ENCODE measurements at regions not wholly inside any gene's neighbourhood (a gene's known extent, or its start where the extent isn't known, plus 50 kb on each side); places are given as distances from the start of the nearest gene placed in this dataset.

- WGBS, 2 experiments (ENCODE audit: insufficient coverage in 2 of 2): 74 to 91% methylated on average over 4 to 6 of the region's 7 CpGs
- H3K4me1 ChIP-seq (ENCODE audit: control insufficient read depth, insufficient read depth, low read length, poor library complexity, severe bottlenecking): no peaks in the 10 kb centered on the region
These were observed 572.8 kb downstream of the TLE1 start for GRCh38 chr9:81116340-81117137.

GRCh38 chr9:81113453-81114124 is 575.8 kb downstream of the TLE1 start:
- Histone ChIP-seq H3K4me3 (ENCODE audit: extremely low read depth, insufficient read depth, low read length, poor library complexity, severe bottlenecking) (no peak overlapping the region), H3K27ac (ENCODE audit: low read depth, low read length, severe bottlenecking) (no peak overlapping the region)

More at GRCh38 chr9:81116340-81117137, 572.8 kb downstream of the TLE1 start:
- Histone ChIP-seq H3K27ac (ENCODE audit: low read depth, low read length, severe bottlenecking) (no peak overlapping the region), H3K36me3 (ENCODE audit: control insufficient read depth, insufficient read depth, low read length) (no peaks in the 10 kb centered on the region), H3K9me3 (ENCODE audit: control insufficient read depth, low read length) (no peaks in the 10 kb centered on the region), H3K4me3 (ENCODE audit: extremely low read depth, insufficient read depth, low read length, poor library complexity, severe bottlenecking) (no peak overlapping the region)

GRCh38 chr9:81112627-81113452 is 576.5 kb downstream of the TLE1 start:
- WGBS, 2 experiments (ENCODE audit: insufficient coverage in 2 of 2): 74 to 80% methylated on average over 3 to 5 of the region's 7 CpGs
- no peaks in the 10 kb centered on the region for H3K36me3 ChIP-seq (ENCODE audit: control insufficient read depth, insufficient read depth, low read length)
- H3K4me3 ChIP-seq (ENCODE audit: extremely low read depth, insufficient read depth, low read length, poor library complexity, severe bottlenecking): no peak overlapping the region
- H3K9me3 ChIP-seq (ENCODE audit: control insufficient read depth, low read length): no peaks in the 10 kb centered on the region
- no peak overlapping the region for H3K27ac ChIP-seq (ENCODE audit: low read depth, low read length, severe bottlenecking)
- H3K4me1 ChIP-seq (ENCODE audit: control insufficient read depth, insufficient read depth, low read length, poor library complexity, severe bottlenecking): no peaks in the 10 kb centered on the region

More at GRCh38 chr9:81113453-81114124, 575.8 kb downstream of the TLE1 start:
- no peaks in the 10 kb centered on the region for H3K36me3 ChIP-seq (ENCODE audit: control insufficient read depth, insufficient read depth, low read length)
- WGBS, 2 experiments (ENCODE audit: insufficient coverage in 2 of 2): 91 to 93% methylated on average over 5 to 6 of the region's 7 CpGs
- no peaks in the 10 kb centered on the region for H3K4me1 ChIP-seq (ENCODE audit: control insufficient read depth, insufficient read depth, low read length, poor library complexity, severe bottlenecking)
- H3K9me3 ChIP-seq (ENCODE audit: control insufficient read depth, low read length): no peaks in the 10 kb centered on the region

- H3K27ac ChIP-seq (ENCODE audit: low read depth, low read length, severe bottlenecking): no peak overlapping the region
- H3K4me3 ChIP-seq (ENCODE audit: extremely low read depth, insufficient read depth, low read length, poor library complexity, severe bottlenecking): no peak overlapping the region
- H3K36me3 ChIP-seq (ENCODE audit: control insufficient read depth, insufficient read depth, low read length): no peaks in the 10 kb centered on the region
- no peaks in the 10 kb centered on the region for H3K4me1 ChIP-seq (ENCODE audit: control insufficient read depth, insufficient read depth, low read length, poor library complexity, severe bottlenecking)
- WGBS, 2 experiments (ENCODE audit: insufficient coverage in 2 of 2): 100% methylated on average over 1 of the region's 1 CpG
- H3K9me3 ChIP-seq (ENCODE audit: control insufficient read depth, low read length): no peaks in the 10 kb centered on the region
These were observed 580.5 kb downstream of the TLE1 start for GRCh38 chr9:81108821-81109220.

GRCh38 chr9:81108391-81108790 is 581.0 kb downstream of the TLE1 start:
- Histone ChIP-seq H3K4me3 (ENCODE audit: extremely low read depth, insufficient read depth, low read length, poor library complexity, severe bottlenecking) (no peak overlapping the region), H3K9me3 (ENCODE audit: control insufficient read depth, low read length) (no peaks in the 10 kb centered on the region), H3K4me1 (ENCODE audit: control insufficient read depth, insufficient read depth, low read length, poor library complexity, severe bottlenecking) (no peaks in the 10 kb centered on the region), H3K27ac (ENCODE audit: low read depth, low read length, severe bottlenecking) (no peak overlapping the region), H3K36me3 (ENCODE audit: control insufficient read depth, insufficient read depth, low read length) (no peaks in the 10 kb centered on the region)
- WGBS, 2 experiments (ENCODE audit: insufficient coverage in 2 of 2): no CpG with 5 or more reads among the region's 1 CpG

- whole genome bisulfite sequencing, 2 experiments (ENCODE audit: insufficient coverage in 2 of 2): 84 to 94% methylated on average over 4 to 5 of the region's 10 CpGs
- no peaks in the 10 kb centered on the region for H3K4me1 ChIP-seq (ENCODE audit: control insufficient read depth, insufficient read depth, low read length, poor library complexity, severe bottlenecking)
- no peak overlapping the region for H3K27ac ChIP-seq (ENCODE audit: low read depth, low read length, severe bottlenecking)
- H3K4me3 ChIP-seq (ENCODE audit: extremely low read depth, insufficient read depth, low read length, poor library complexity, severe bottlenecking): no peak overlapping the region
- no peaks in the 10 kb centered on the region for H3K9me3 ChIP-seq (ENCODE audit: control insufficient read depth, low read length)
- H3K36me3 ChIP-seq (ENCODE audit: control insufficient read depth, insufficient read depth, low read length): no peaks in the 10 kb centered on the region
These were observed 585.5 kb downstream of the TLE1 start for GRCh38 chr9:81103597-81104471.

GRCh38 chr9:81097131-81097847 is 592.1 kb downstream of the TLE1 start:
- no peak overlapping the region for H3K4me3 ChIP-seq (ENCODE audit: extremely low read depth, insufficient read depth, low read length, poor library complexity, severe bottlenecking)
- H3K9me3 ChIP-seq (ENCODE audit: control insufficient read depth, low read length): no peaks in the 10 kb centered on the region
- H3K27ac ChIP-seq (ENCODE audit: low read depth, low read length, severe bottlenecking): no peak overlapping the region
- H3K36me3 ChIP-seq (ENCODE audit: control insufficient read depth, insufficient read depth, low read length): no peaks in the 10 kb centered on the region
- WGBS, 2 experiments (ENCODE audit: insufficient coverage in 2 of 2): 82 to 83% methylated on average over 7 to 10 of the region's 11 CpGs
- H3K4me1 ChIP-seq (ENCODE audit: control insufficient read depth, insufficient read depth, low read length, poor library complexity, severe bottlenecking): no peaks in the 10 kb centered on the region

GRCh38 chr9:81096625-81097024 is 592.7 kb downstream of the TLE1 start:
- 81 to 94% methylated on average over 2 of the region's 2 CpGs for WGBS, 2 experiments (ENCODE audit: insufficient coverage in 2 of 2)
- H3K4me3 ChIP-seq (ENCODE audit: extremely low read depth, insufficient read depth, low read length, poor library complexity, severe bottlenecking): no peak overlapping the region
- no peaks in the 10 kb centered on the region for H3K9me3 ChIP-seq (ENCODE audit: control insufficient read depth, low read length)
- H3K36me3 ChIP-seq (ENCODE audit: control insufficient read depth, insufficient read depth, low read length): no peaks in the 10 kb centered on the region
- no peaks in the 10 kb centered on the region for H3K4me1 ChIP-seq (ENCODE audit: control insufficient read depth, insufficient read depth, low read length, poor library complexity, severe bottlenecking)
- H3K27ac ChIP-seq (ENCODE audit: low read depth, low read length, severe bottlenecking): no peak overlapping the region

GRCh38 chr9:81092057-81092456 is 597.3 kb downstream of the TLE1 start:
- no peaks in the 10 kb centered on the region for H3K9me3 ChIP-seq (ENCODE audit: control insufficient read depth, low read length)
- no peaks in the 10 kb centered on the region for H3K4me1 ChIP-seq (ENCODE audit: control insufficient read depth, insufficient read depth, low read length, poor library complexity, severe bottlenecking)
- no peak overlapping the region for H3K27ac ChIP-seq (ENCODE audit: low read depth, low read length, severe bottlenecking)
- H3K36me3 ChIP-seq (ENCODE audit: control insufficient read depth, insufficient read depth, low read length): no peaks in the 10 kb centered on the region
- 80% methylated on average over 1 of the region's 2 CpGs; no CpG with 5 or more reads in 1 of the 2 experiments for WGBS, 2 experiments (ENCODE audit: insufficient coverage in 2 of 2)
- H3K4me3 ChIP-seq (ENCODE audit: extremely low read depth, insufficient read depth, low read length, poor library complexity, severe bottlenecking): no peak overlapping the region
